Tibial nerve (tissue), 4 donors: ENCODE measurements at regions not wholly inside any gene's neighbourhood (a gene's known extent, or its start where the extent isn't known, plus 50 kb on each side); places are given as distances from the start of the nearest gene placed in this dataset.

Experiments
- DNase-seq, 2 donors: peaks; one replicate each; pipeline ENCODE4 v3.0.0-alpha.2; 2019; ENCODE audit warnings: low spot score in 2 of 2
- H3K27ac ChIP-seq, 4 donors: fragments of 200-600 bp; sonication (generic) in 3 of 4; one replicate each; pipeline ENCODE4 v1.5.1; 2017 to 2019; ENCODE audit warnings: mild to moderate bottlenecking in 1 of 4
- H3K27me3 ChIP-seq, 2 donors: fragments of 200-600 bp; sonication (generic) in 1 of 2; one replicate each; pipeline versions ENCODE4 v1.5.1 to v1.6.0; 2017 to 2019
- H3K36me3 ChIP-seq, 3 donors: fragments of 200-600 bp; sonication (generic); one replicate each; pipeline ENCODE4 v1.5.1; 2018 to 2019
- H3K4me1 ChIP-seq, 4 donors: fragments of 200-600 bp; sonication (generic) in 3 of 4; one replicate each; pipeline ENCODE4 v1.5.1; 2017 to 2019
- H3K4me3 ChIP-seq, 4 donors: fragments of 200-600 bp; sonication (generic) in 3 of 4; one replicate each; pipeline ENCODE4 v1.5.1; 2017 to 2019; ENCODE audit warnings: mild to moderate bottlenecking in 1 of 4, moderate library complexity in 1 of 4
- H3K9me3 ChIP-seq, 4 donors: fragments of 200-600 bp; sonication (generic) in 3 of 4; one replicate each; pipeline ENCODE4 v1.5.1; 2017 to 2019
- CTCF ChIP-seq, 5 experiments: fragments of 200-600 bp in 3 of 5; fragments of 450-650 bp in 2 of 5; sonication (generic) in 3 of 5; IDR thresholded peaks; one replicate each; pipeline ENCODE4 v1.5.1; 2016 to 2019; ENCODE audit warnings: antibody characterized with exemption in 5 of 5, mild to moderate bottlenecking in 3 of 5, moderate library complexity in 2 of 5
- EP300 ChIP-seq, 2 donors: sonication (generic); formaldehyde crosslinking; IDR thresholded peaks; one replicate each; pipeline ENCODE4 v1.6.1; 2017; ENCODE audit warnings: antibody characterized with exemption in 2 of 2, mild to moderate bottlenecking in 1 of 2
- POLR2A ChIP-seq, 2 donors: fragments of 450-650 bp; IDR thresholded peaks; one replicate each; pipeline ENCODE4 v1.6.1; 2017; ENCODE audit warnings: antibody characterized with exemption in 2 of 2, mild to moderate bottlenecking in 2 of 2, moderate library complexity in 2 of 2
- WGBS, 2 donors: methylation state at CpG; one replicate each; pipeline ENCODE4 v1.1.5; 2018; 5-methylcytosine and 5-hydroxymethylcytosine counted together

- H3K9me3 ChIP-seq = no peaks in the 10 kb centered on the region
- no peaks in the 10 kb centered on the region for H3K4me1 ChIP-seq
- no peak overlapping the region for H3K4me3 ChIP-seq
- H3K27me3 ChIP-seq = no peaks in the 10 kb centered on the region
- no peak for DNase-seq
- no peak for TF ChIP-seq POLR2A (IDR thresholded peaks at IDR 0.05)
- TF ChIP-seq EP300 (IDR thresholded peaks at IDR 0.05) = no peak
- TF ChIP-seq CTCF (IDR thresholded peaks at IDR 0.05) = no peak
- no peak overlapping the region for H3K27ac ChIP-seq
- WGBS, 2 donors = 59 to 67% methylated on average over 3 of the region's 3 CpGs
- no peaks in the 10 kb centered on the region for H3K36me3 ChIP-seq
Observed at GRCh38 chr2:181380581-181380980, 76.6 kb upstream of the ITGA4 start.

- Histone ChIP-seq H3K27me3 (no peaks in the 10 kb centered on the region), H3K27ac (no peak overlapping the region), H3K9me3 (no peaks in the 10 kb centered on the region), H3K4me1 (no peaks in the 10 kb centered on the region), H3K4me3 (no peak overlapping the region), H3K36me3 (no peaks in the 10 kb centered on the region)
- DNase-seq = no peak
- TF ChIP-seq POLR2A (IDR thresholded peaks at IDR 0.05) (no peak), EP300 (IDR thresholded peaks at IDR 0.05) (no peak), CTCF (IDR thresholded peaks at IDR 0.05) (no peak)
- WGBS, 2 donors = 93 to 98% methylated on average over 2 of the region's 2 CpGs
Observed at GRCh38 chr2:181384923-181385322, 72.3 kb upstream of the ITGA4 start.

GRCh38 chr2:181389524-181389923, 67.7 kb upstream of the ITGA4 start:
- Histone ChIP-seq H3K4me3 (no peak overlapping the region), H3K4me1 (peaks cover 0 to 6% (median 0%) of the 10 kb centered on the region in 4 donors), H3K27ac (no peak overlapping the region), H3K9me3 (no peaks in the 10 kb centered on the region), H3K27me3 (no peaks in the 10 kb centered on the region), H3K36me3 (no peaks in the 10 kb centered on the region)
- 82 to 83% methylated on average over 3 of the region's 3 CpGs for WGBS, 2 donors
- DNase-seq = no peak
- no peak for TF ChIP-seq EP300 (IDR thresholded peaks at IDR 0.05)
- TF ChIP-seq POLR2A (IDR thresholded peaks at IDR 0.05) = no peak
- no peak for TF ChIP-seq CTCF (IDR thresholded peaks at IDR 0.05)

- H3K27ac ChIP-seq = peak overlapping the region in 2 of 4 donors; percentile 13 to 44
- H3K4me3 ChIP-seq = peak overlapping the region in 1 of 4 donors; percentile 4
- TF ChIP-seq POLR2A (IDR thresholded peaks at IDR 0.05) (no peak), EP300 (IDR thresholded peaks at IDR 0.05) (no peak), CTCF (IDR thresholded peaks at IDR 0.05) (no peak)
- H3K27me3 ChIP-seq = no peaks in the 10 kb centered on the region
- no peak for DNase-seq
- no peaks in the 10 kb centered on the region for H3K9me3 ChIP-seq
- WGBS, 2 donors = 2 to 5% methylated on average over 1 of the region's 1 CpG
- H3K36me3 ChIP-seq = no peaks in the 10 kb centered on the region
- H3K4me1 ChIP-seq = peaks cover 0 to 6% (median 0%) of the 10 kb centered on the region in 4 donors
Observed at GRCh38 chr2:181393472-181393871, 63.7 kb upstream of the ITGA4 start.

GRCh38 chr2:181394741-181395437, 62.3 kb upstream of the ITGA4 start:
- Histone ChIP-seq H3K4me3 (no peak overlapping the region), H3K36me3 (no peaks in the 10 kb centered on the region), H3K4me1 (peaks cover 0 to 6% (median 0%) of the 10 kb centered on the region in 4 donors), H3K27ac (no peak overlapping the region), H3K9me3 (no peaks in the 10 kb centered on the region), H3K27me3 (no peaks in the 10 kb centered on the region)
- DNase-seq = no peak
- no peak for TF ChIP-seq POLR2A (IDR thresholded peaks at IDR 0.05)
- TF ChIP-seq CTCF (IDR thresholded peaks at IDR 0.05) = no peak
- no peak for TF ChIP-seq EP300 (IDR thresholded peaks at IDR 0.05)
- WGBS, 2 donors = 82 to 86% methylated on average over 4 of the region's 4 CpGs
